Epidermal melanocyte (primary cell): ENCODE measurements at regions not wholly inside any gene's neighbourhood (a gene's known extent, or its start where the extent isn't known, plus 50 kb on each side); places are given as distances from the start of the nearest gene placed in this dataset.
"Not testable (repeated sequence)": the region's sequence is repeated elsewhere in the genome, so short reads cannot be mapped to it uniquely, and the experiment has no call there.

Experiments used
- DNase-seq: peaks from one replicate; pipeline ENCODE4 v3.0.0; 2011; ENCODE audit warnings: low spot score; ENCODE audit not compliant: insufficient read length

DNA sequence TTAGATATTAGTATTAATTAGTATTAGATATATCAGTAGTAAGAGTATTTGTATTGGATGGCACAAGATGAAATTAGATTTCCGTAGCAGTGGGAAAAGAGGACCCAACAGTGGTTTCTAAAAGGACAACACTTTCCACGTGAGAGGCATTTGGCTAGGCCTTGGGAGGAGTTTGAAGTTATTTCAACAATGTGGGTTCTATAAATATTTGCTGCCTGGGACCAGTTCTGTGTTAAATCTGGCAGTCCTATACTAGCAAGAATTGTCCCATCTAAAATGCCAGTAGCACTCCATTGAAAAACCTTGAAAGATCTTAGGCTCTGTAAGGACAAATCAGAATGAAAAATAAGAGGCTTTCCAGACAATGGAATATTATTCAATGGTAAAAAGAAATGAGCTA is 347.1 kb upstream of the DNAJC19 start:
- no peak for DNase-seq

DNA sequence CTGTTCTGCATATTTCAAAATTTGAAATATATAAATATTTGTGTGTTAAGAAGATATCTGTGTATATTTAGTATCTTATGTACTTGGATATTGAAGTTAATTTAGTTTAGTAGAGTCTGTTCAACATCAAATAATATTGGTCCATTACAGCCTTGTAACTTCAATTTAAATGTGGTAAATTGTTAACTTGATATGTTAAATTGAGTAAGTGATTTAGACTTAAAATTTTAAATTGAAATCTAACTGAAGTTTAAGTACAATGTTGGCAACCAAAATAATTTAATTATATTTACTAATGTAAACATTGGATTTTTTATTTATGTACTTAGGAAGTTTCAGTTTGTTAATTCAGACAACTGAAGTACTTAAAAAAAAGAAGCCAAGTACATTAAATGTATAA is 343.9 kb upstream of the DNAJC19 start:
- DNase-seq: no peak

DNA sequence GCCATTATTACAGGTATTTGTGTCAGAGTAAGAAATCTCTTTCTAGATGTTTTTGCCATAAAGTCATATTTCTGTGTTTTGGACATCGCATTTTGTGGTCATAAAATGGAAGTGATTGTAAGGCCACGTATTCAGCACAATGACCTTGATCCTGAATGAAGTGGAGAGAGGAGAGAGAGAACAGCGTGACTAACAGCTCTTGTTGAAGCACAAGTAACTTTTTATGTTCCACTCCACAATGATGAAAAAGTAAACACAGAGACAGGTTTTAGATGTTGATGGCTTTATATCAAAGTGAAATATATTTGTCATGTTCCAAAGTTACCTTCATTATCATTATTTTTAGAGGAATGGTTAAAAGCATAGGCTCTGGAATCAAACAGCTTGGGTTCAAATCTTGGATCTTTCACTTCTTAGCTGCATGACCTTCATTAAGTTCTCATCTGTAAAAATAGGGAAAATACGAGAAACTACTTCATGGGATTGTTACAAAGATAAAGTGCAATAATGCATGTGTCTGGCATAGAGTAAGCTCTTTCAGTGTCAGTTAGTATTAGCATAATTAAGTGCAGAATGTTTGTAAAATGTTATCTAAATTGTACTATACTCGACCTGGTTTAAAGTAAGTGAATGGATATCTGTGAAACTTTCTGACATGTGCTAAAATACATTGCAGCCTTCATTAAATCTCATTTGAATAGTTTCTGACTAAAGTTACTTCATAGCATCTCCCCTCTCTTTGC is 341.5 kb upstream of the DNAJC19 start:
- no peak for DNase-seq

DNA sequence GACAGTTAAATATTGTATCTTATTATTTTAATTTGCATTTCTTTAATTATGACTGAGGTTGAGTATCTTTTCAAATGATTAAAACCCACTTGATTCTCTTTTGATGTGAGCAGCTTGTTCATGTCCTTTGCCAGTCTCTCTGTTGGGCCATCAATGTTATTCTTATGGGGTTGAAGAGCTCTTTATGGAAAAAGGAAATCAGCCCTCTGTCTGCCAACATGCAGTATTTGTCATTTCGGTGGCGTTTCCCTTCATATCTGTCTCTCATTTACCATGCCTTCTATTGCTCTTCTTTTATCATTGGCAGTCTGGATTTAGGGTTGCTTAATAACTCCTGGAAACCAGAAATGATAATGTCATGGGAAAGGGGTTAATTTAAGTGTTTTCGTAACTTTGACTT is 340.7 kb upstream of the DNAJC19 start:
- DNase-seq: no peak

DNA sequence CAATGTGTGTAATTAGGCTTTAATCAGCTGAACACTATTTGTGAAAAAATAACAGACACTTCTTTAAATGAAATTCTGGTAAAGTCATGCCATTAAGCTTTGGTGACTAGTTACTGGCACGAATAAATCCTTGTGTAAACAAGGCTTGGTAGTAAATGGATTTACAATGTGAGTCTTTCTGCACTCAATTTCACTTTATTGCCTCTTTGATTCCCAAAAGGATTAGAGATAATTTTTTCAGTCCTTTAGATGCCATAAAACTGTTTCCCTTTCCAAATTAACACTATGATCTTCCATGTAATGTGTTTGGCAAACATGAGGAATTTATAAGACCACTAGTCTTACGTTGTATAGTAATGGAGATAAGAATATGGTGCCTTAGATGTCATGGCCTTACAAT is 339.5 kb upstream of the DNAJC19 start:
- DNase-seq: no peak

DNA sequence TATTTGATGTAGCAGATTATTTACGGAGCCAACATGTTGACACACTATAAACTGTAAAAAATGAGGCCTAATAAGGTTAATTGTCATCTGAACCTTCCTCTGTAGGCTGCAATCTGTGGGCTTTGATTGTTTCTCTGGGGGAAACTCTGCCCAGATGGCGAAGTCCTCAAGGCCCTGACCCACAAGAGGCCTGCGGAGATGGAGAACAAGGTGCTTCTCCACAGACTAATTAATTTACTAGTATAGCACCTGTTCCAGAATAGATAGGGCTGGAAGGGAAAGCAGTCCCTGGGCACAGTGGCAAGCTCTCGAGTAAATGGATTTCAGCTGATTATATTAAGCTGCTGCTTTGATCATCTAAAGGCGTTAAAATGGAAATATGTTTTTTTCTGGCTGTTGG is 338.8 kb upstream of the DNAJC19 start:
- DNase-seq: no peak

DNA sequence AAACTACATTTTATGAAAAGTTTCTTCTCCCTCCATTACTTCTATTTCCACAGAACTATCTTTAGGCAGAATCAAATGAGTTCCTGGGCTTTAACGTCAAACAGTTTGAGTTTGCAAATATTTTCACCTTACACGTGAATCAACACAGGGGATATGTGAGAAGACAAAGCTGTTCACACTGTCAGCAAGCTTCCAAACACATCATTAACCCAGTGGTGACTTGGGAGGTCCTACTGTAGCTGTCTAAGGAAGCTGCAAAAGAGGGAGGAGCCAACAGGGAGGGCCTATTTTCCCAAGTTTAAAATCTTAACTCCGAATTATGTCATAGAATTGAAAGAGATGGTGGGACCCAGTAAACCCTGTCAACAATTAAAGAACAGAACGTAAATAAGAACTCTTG is 337.8 kb upstream of the DNAJC19 start:
- DNase-seq: no peak

DNA sequence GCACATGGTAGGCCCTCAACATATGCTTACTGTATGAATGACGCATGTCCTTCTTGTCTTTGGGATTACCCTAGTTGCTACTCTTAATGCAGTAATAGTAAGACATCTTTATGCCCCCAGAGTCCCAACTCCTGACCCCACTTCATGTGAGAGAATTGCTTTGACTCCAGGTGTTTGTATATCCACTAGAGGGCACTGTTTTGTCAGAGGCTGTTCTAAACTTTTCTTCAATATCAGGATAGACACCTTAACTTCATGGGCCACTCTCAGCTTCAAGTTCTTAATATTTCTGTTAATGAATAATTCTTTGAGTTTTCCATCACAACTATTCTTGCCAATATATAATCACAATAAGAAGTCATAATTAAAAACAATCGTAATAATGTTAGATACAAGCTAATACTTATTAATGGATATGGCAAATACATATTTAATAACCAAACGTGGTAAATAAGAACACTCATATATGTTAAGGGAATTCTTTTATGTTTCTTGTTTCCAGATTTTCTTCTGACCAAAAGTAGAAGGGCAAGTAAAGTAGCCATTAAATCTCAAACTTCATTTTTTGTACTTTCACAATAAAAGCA is 337.2 kb upstream of the DNAJC19 start:
- DNase-seq: peak; percentile 38

DNA sequence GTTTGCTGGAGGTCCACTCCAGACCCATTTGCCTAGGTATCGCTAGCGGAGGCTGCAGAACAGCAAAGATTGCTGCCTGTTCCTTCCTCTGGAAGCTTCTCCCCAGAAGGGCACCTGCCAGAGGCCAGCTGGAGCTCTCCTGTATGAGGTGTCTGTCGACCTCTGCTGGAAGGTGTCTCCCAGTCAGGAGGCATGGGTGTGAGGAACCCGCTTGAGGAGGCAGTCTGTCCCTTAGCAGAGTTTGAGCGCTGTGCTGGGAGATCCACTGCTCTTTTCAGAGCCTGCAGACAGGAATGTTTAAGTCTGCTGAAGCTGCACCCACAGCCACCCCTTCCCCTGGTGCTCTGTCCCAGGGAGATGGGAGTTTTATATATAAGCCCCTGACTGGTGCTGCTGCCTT is 335.0 kb upstream of the DNAJC19 start:
- DNase-seq: not testable (repeated sequence)

DNA sequence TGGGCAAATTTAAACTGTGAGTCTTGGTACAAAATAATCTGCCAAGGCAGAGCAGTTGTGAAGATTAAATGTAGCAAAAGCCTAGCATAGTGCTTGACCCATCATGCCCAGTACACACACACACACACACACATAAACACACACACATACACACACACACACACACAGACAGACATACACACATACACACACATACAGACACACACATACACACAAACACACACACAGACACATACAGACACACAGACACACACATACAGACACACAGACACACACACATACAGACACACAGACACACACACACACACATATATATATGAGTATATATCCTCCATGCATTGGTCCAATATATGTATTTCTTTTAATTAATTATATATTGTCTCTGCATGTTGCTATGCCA is 328.8 kb upstream of the DNAJC19 start:
- no peak for DNase-seq

DNA sequence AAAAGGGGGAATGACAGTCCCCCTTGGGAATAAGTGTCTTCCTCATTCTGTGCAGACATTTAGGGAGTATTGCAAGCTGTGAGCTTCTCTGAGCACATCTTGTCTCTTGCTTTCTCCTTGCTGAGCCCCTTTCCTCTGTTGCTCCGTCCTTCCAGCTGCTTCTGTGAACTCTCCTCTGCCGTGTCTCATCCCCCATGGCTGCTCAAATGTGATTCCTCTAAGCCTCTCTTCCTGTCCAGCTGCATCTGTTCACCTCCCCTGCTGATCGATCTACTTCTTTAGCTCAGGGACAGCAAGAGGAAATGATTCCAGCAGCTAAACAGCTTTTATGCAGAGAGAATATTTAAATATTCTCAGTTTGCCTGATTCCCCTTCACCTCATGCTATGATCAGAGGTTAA is 328.0 kb upstream of the DNAJC19 start:
- no peak for DNase-seq

DNA sequence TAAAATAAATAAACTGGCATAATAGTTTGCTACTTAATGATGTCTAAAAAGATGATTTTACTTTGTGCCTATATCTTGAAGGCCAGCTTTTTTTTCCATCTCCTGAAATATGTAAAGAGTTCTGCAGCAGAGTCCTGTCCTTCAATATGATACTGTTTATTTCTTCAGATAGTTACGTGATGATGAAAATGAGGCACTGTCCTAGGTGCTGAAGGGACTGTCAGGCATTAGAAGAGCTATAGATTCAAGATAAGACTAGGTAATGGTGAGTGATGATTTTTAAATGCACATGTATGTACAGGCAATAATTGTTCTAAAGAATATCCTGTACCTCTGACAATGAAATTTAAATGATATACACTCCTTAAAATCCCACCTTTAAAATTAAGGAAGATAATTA is 326.9 kb upstream of the DNAJC19 start:
- DNase-seq: no peak

DNA sequence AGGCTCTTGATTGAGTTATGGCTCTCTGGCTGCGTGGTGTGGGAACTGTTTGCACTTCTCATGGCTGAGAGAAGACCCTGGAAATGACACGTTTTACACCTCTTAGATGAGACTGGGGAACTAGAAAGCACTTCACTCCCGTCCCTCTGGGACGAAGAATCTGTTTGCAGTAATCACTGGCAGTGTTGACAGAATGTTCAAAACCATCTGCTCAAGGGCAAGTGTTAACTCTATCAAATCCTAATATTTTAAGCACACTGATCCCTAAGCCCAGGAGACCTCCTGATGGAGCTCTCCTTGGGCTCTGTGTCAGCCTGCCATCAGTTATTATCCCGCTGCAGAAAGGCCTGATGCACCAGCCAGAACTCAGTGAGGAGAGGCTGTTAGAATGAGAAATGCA is 323.8 kb upstream of the DNAJC19 start:
- no peak for DNase-seq

DNA sequence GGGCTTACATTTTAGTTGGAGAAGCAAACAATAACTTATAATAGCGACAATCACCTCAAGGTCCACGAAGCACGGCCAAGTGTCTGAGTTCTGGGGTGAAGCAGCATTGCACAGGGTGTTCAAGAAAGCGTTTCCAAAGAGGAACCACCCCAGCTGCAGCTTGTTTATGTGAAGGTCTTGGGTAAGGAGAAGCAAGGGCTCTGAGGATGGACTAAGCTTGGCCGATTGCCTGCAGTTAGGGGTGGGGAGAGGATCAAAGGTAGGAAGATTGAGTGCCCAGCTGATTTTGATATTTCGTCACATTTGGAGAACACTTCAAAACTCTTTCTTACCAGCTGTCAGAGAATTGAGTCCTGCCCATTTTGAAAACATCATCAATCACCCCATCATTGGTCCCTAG is 321.6 kb upstream of the DNAJC19 start:
- no peak for DNase-seq

DNA sequence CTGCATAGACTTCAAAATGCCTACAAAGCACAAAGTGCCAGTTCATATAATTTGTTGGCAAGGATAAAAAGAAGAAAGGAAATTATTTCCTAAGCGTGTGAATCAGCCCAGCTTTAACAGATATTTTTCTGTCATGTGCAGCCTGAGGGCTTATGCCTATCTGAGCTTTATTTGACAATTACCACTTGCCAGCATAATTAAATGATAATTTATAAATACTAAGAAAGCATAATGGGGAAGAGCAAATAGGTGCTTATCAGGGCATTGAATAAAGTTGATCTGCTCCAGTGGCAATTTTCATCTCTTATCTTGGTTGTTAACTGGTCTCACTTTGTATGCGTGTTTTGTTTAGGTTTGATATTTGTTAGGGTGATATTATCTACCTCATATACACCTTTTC is 313.4 kb upstream of the DNAJC19 start:
- DNase-seq: no peak

DNA sequence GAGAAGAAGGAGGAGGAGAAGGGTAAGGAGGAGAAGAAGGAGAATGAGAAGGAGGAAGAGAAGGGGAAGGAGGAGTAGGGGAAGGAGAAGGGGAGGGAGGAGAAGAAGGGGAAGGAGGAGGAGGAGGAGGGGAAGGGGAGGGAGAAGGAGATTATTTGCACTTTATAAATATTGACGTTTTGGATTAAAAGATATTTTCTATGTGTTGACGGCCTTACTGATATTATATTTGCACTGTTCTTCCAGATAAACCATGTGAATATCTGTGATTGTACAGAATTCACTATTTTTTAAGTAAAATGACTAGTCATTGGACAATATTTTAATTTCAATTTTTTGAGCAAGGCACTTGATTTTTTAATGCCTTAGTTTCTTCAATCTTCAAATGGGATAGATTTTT is 310.5 kb upstream of the DNAJC19 start:
- DNase-seq: no peak

DNA sequence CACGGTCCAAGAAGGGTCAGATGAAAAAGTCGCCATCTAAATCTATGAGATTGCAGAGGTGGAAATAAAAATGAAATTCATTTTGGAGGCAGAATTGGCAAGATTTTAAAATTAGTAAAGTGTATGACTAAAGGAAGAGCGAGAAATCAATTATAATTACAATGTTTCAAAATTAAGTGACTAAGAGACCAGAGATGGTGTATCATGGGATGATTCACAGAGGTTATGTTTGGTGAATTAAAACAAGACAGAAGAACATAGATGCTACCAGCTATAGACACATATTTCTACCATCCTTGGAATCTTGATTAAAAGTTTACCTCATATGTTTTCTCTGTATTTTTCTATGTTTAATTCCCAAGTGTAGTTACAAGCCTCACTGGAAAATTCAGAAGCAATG is 308.9 kb upstream of the DNAJC19 start:
- DNase-seq: no peak

DNA sequence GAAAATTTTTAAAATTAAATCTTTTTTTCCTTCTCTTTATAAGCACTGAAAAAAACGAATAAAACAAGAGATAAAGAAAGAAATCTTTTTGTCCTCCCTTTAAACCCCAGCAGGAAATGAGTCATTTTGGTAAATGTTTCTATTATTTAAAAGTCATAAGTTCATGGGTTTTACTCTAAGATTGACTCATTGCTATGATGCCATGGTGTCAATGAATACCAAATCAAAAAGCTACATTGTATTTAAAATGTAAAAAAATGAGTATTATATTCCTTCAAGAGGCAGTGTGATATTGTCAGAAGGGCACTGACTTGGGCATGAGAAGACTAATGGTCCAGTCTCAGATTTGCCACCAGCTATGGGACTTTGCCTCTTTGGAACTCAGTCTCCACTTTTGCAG is 303.4 kb upstream of the DNAJC19 start:
- no peak for DNase-seq

DNA sequence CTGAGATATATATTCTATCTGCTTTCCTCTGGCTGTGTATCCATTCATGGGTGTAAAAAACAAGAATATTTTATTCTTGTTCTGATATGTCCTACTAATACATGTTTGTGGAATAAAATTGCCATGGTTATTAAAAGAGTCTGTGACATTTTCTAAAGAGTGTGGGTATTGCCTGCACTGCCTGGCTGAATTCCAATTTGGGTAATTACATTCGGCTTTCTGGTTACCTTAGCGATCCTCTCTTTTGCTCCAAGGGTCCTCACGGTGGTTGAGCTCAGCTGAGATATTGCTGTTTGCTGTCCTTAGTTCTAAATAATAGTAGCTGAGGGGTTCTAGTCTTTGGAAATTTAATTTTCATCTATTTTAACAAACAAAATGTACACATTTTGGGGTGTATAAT is 301.4 kb upstream of the DNAJC19 start:
- DNase-seq: no peak

DNA sequence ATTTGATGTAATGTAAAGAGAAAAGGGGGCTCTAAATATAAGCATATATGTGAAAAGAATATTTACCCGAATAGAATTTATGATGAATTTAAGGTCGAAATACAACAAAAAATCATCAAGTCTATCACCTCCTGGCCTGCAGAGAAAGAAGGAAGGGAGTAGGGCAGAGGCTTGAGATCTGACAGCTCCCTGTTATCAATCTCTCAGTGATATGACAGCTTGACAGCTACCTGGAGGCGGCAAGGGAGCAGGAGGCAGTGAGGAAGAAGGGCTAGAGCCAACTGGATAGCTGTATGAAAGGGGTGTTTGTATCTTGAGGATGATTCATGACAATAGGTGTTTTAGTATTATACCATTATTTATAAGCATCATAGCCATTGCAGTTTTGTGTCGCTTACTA is 299.8 kb upstream of the DNAJC19 start:
- no peak for DNase-seq

DNA sequence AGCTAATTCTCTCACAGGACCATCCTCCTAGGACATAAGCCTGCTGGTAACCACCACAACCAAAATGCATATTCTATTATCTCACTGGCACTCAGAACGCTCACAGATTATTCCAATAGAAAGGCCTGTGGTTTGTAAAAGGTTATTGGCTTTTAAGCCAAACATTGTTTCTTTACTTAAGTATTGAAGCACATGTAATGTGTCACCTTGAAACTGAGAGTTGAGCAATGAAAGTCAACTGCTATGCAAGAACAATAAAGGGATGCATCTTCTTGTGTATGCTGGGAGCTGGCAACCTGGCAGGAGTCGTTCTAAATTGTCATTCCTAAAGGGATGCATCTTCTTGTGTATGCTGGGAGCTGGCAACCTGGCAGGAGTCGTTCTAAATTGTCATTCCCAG is 298.6 kb upstream of the DNAJC19 start:
- no peak for DNase-seq

DNA sequence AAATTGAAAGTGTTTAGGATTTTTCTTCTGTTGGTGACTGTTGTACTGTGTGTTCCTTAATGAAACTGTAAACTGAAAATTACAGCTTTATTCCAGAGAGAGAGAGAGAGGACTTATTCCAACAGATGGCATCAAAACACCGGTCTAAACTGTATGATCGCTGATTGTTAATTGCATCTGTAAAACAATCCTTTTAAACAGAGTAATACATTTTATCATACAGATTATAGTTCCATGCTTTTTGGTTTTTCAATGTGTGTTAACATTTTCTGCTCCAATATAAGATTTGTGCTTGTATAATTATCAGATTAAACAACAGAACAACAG is 289.7 kb upstream of the DNAJC19 start:
- no peak for DNase-seq

DNA sequence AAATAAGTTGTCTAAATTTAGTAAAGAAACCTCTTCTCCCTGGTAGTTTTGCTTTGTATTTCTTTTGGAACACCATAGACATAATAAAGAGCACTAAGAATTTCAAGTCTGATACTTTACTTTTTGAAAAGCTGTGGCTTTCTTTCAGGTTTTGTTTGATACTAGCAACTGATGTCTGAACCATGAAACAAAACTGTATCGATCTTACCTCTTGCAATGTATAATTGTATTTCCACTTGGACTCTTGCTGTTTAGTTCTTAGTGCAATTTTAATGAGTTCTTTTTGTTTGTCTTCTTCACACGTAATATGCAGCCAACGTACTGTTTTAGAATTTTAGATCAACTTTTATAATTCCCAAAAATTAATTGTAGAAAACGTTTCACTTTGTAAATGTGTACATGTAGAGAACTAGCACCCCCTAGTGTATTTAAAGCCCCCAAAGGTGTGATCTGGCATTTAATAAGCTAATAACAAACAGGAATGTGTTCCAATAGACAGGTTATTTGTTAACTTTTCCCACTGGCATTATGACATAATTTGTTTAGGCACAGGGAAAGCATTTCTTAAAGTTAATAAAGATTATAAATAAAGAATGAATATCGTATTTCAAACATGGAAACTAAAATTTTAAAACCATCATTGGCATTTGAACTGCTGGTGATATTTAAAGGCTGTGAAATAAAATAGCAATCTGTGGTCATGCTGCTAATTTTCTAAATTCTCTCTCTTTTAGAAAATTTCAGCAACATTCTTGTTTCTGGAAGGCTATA is 289.1 kb upstream of the DNAJC19 start:
- no peak for DNase-seq
